ENCODE measurements at regions not wholly inside any gene's neighbourhood (a gene's known extent, or its start where the extent isn't known, plus 50 kb on each side); places are given as distances from the start of the nearest gene placed in this dataset.

DNA sequence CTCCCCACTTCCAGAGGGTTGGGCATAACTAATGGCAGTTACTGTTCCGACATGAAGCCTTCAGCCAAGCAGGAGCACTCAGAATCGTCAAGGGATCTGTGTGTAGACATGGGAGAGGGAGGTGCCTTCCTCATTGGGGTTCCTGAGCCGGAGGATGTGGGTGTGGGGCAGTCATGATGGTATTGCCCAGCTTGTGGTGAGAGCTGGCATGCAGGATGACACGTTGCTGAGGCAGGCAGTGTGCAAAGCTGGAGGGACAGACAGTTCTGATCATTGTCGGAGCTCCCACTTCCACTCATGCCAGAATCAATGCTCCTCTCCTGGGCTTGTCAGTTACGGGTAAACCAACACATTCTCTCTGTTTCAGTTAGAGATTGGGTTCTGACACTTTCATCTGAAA is 83.9 kb upstream of the TSC22D1 start:
- no peaks in the 10 kb centered on the region for H3K9me3 Mint-ChIP-seq (ENCODE audit: unreplicated experiment)

DNA sequence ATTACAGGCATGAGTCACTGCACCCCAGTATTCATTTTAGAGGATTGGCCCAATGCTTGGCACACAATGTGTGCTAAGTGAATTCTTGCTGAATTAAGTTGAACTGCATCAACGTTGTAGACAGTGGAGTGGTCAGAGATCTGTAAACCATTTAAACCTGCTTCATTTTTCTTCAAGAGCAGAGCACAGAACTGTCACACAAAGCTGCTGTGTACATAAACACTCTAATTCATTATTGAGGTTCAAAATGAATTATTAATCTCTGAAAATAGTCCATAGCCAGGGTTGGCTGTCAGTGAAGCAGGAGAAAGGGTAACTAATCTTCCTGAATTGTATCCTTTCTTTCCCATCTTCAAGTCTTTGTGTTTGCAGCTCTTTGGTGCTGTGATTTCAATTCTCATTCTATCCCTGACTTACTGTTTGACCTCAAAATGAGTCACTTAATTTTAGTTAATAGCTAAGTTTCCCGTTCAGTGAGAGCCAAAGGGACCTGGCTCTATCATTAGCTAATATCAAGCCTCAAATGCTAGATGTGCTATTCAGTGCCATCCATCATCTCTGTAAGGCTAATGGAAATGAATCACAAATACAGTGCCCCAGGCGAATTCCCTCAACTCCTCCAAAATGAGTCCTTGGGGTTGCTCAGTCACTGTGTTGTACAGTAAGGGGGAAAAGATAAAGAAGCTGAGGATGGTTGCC is 77.0 kb upstream of the TSC22D1 start:
- TF ChIP-seq, protein P1, sequence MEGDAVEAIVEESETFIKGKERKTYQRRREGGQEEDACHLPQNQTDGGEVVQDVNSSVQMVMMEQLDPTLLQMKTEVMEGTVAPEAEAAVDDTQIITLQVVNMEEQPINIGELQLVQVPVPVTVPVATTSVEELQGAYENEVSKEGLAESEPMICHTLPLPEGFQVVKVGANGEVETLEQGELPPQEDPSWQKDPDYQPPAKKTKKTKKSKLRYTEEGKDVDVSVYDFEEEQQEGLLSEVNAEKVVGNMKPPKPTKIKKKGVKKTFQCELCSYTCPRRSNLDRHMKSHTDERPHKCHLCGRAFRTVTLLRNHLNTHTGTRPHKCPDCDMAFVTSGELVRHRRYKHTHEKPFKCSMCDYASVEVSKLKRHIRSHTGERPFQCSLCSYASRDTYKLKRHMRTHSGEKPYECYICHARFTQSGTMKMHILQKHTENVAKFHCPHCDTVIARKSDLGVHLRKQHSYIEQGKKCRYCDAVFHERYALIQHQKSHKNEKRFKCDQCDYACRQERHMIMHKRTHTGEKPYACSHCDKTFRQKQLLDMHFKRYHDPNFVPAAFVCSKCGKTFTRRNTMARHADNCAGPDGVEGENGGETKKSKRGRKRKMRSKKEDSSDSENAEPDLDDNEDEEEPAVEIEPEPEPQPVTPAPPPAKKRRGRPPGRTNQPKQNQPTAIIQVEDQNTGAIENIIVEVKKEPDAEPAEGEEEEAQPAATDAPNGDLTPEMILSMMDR (IDR thresholded peaks at IDR 0.05; ENCODE audit: partially characterized antibody, unreplicated experiment): no peak
- no peaks in the 10 kb centered on the region for H3K9me3 Mint-ChIP-seq (ENCODE audit: unreplicated experiment)
- H3K27me3 Mint-ChIP-seq (ENCODE audit: unreplicated experiment): peaks cover 3% of the 10 kb centered on the region
- no peak for DNase-seq
- H3K36me3 Mint-ChIP-seq (ENCODE audit: unreplicated experiment): no peaks in the 10 kb centered on the region
- peaks cover 4% of the 10 kb centered on the region for H3K4me1 Mint-ChIP-seq (ENCODE audit: low read depth, unreplicated experiment)
- no peak overlapping the region for H3K4me3 Mint-ChIP-seq (ENCODE audit: unreplicated experiment)
- H3K27ac Mint-ChIP-seq (ENCODE audit: unreplicated experiment): no peak overlapping the region

More for the DNA sequence above, 83.9 kb upstream of the TSC22D1 start:
- Mint-ChIP-seq H3K4me1 (ENCODE audit: low read depth, unreplicated experiment) (peaks cover 6% of the 10 kb centered on the region), H3K4me3 (ENCODE audit: unreplicated experiment) (no peak overlapping the region), H3K27me3 (ENCODE audit: unreplicated experiment) (peaks cover 3% of the 10 kb centered on the region), H3K36me3 (ENCODE audit: unreplicated experiment) (no peaks in the 10 kb centered on the region), H3K27ac (ENCODE audit: unreplicated experiment) (no peak overlapping the region)
- no peak for DNase-seq
- TF ChIP-seq, protein P1 (IDR thresholded peaks at IDR 0.05; ENCODE audit: partially characterized antibody, unreplicated experiment): no peak

DNA sequence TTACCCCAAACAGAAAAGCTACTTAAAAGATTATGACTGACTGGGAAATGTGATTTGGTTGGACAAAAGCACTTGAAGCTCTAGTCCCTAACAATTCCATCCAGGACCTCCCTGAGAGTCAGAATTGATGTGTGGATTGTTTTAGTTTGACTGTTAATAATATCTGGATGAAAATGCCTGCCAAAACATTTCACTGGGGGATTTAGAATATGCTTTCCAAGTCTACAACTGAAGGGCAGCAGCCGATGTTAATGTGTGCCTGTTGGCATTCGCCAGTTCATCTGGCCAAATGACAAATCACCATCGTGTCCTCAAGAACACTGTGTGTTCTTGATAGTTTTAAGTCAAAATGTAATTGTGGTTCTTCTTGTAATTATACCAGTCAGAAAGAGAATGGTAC is 76.0 kb upstream of the TSC22D1 start:
- TF ChIP-seq, protein P1 (IDR thresholded peaks at IDR 0.05; ENCODE audit: partially characterized antibody, unreplicated experiment): no peak
- Mint-ChIP-seq H3K4me1 (ENCODE audit: low read depth, unreplicated experiment) (peaks cover 4% of the 10 kb centered on the region), H3K4me3 (ENCODE audit: unreplicated experiment) (no peak overlapping the region), H3K27ac (ENCODE audit: unreplicated experiment) (no peak overlapping the region), H3K27me3 (ENCODE audit: unreplicated experiment) (peaks cover 3% of the 10 kb centered on the region), H3K9me3 (ENCODE audit: unreplicated experiment) (no peaks in the 10 kb centered on the region), H3K36me3 (ENCODE audit: unreplicated experiment) (no peaks in the 10 kb centered on the region)
- no peak for DNase-seq

DNA sequence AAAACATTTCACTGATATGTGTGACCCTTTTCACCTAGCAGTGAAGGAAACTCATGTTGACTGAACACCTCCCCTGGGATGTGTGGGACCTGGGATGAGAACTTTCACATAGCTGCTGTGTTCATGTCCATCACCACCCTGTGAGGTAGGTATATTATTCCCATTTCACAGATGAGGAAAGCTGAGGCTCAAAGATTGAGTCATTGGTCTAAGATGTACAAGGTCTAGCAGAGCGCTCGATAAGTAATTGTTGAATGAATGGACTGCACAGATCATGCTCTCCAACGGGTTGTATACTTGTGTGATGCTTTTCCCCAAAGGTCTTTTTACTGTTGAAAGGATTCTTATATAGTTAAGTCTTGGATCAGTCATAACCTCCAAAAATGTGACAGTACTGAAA is 75.6 kb upstream of the TSC22D1 start:
- no peaks in the 10 kb centered on the region for H3K9me3 Mint-ChIP-seq (ENCODE audit: unreplicated experiment)
- H3K27me3 Mint-ChIP-seq (ENCODE audit: unreplicated experiment): peaks cover 3% of the 10 kb centered on the region
- H3K36me3 Mint-ChIP-seq (ENCODE audit: unreplicated experiment): no peaks in the 10 kb centered on the region
- TF ChIP-seq, protein P1 (IDR thresholded peaks at IDR 0.05; ENCODE audit: partially characterized antibody, unreplicated experiment): no peak
- no peak for DNase-seq
- no peak overlapping the region for H3K4me3 Mint-ChIP-seq (ENCODE audit: unreplicated experiment)
- peaks cover 4% of the 10 kb centered on the region for H3K4me1 Mint-ChIP-seq (ENCODE audit: low read depth, unreplicated experiment)
- H3K27ac Mint-ChIP-seq (ENCODE audit: unreplicated experiment): no peak overlapping the region

DNA sequence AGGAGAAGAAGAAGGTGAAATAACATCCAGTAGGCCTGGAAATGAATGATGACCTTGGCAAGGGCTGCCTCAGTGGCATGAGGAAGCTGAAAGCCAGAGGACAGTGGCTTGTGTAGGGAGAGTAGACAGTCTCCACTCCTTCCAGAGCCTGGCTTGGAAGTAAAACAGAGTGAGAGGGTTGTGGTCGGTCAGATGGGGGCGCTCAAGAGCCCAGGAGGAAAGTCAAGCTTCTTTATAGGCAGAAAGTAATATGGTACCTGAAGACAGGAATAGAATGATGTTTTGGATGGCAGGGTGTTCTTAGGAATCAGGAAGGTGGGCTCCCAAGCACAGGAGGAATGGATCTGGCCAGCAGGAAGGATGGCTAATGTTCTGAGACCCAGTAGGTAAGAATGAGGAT is 75.1 kb upstream of the TSC22D1 start:
- no peak for DNase-seq
- TF ChIP-seq, protein P1 (IDR thresholded peaks at IDR 0.05; ENCODE audit: partially characterized antibody, unreplicated experiment): no peak
- Mint-ChIP-seq H3K9me3 (ENCODE audit: unreplicated experiment) (no peaks in the 10 kb centered on the region), H3K4me3 (ENCODE audit: unreplicated experiment) (no peak overlapping the region), H3K4me1 (ENCODE audit: low read depth, unreplicated experiment) (peaks cover 4% of the 10 kb centered on the region), H3K36me3 (ENCODE audit: unreplicated experiment) (no peaks in the 10 kb centered on the region), H3K27me3 (ENCODE audit: unreplicated experiment) (peaks cover 3% of the 10 kb centered on the region), H3K27ac (ENCODE audit: unreplicated experiment) (no peak overlapping the region)
